CD14-positive monocyte (primary cell): ENCODE measurements at regions not wholly inside any gene's neighbourhood (a gene's known extent, or its start where the extent isn't known, plus 50 kb on each side); places are given as distances from the start of the nearest gene placed in this dataset.

Source experiments
- DNase-seq, 3 donors: peaks; one replicate each; pipeline ENCODE4 v3.0.0-alpha.2; 2011 to 2022
- H2AFZ ChIP-seq: 2 replicates; pipeline ENCODE4 v1.6.0; 2012; ENCODE audit warnings: mild to moderate bottlenecking, low read depth, low read length, inconsistent platforms; ENCODE audit not compliant: insufficient read depth, poor library complexity, severe bottlenecking
- H3K27ac ChIP-seq, 2 donors: 1 replicate in 1 of 2; 2 replicates in 1 of 2; pipeline ENCODE4 v1.5.1; 2012 to 2013; ENCODE audit warnings: low read length in 2 of 2, control low read depth in 1 of 2, inconsistent platforms in 1 of 2, low read depth in 1 of 2, mild to moderate bottlenecking in 1 of 2
- H3K27me3 ChIP-seq, 2 donors: one replicate each; pipeline versions ENCODE4 v1.6.0 to v1.6.1; 2011 to 2013; ENCODE audit warnings: low read length in 2 of 2; ENCODE audit not compliant: control insufficient read depth in 2 of 2, insufficient read depth in 2 of 2
- H3K36me3 ChIP-seq, 2 donors: replicated peaks in 1 of 2; 1 replicate in 1 of 2; 2 replicates in 1 of 2; pipeline versions ENCODE4 v1.5.1 to v1.6.1; 2012 to 2013; ENCODE audit warnings: low read length in 2 of 2, control low read depth in 1 of 2, inconsistent platforms in 1 of 2, mild to moderate bottlenecking in 1 of 2; ENCODE audit not compliant: insufficient read depth in 2 of 2, control insufficient read depth in 1 of 2
- H3K4me1 ChIP-seq, 2 donors: 1 replicate in 1 of 2; 2 replicates in 1 of 2; pipeline versions ENCODE4 v1.5.1 to v1.6.1; 2012 to 2013; ENCODE audit warnings: low read length in 2 of 2, control low read depth in 1 of 2, inconsistent platforms in 1 of 2, mild to moderate bottlenecking in 1 of 2, moderate library complexity in 1 of 2; ENCODE audit not compliant: insufficient read depth in 2 of 2, control insufficient read depth in 1 of 2
- H3K4me2 ChIP-seq: replicated peaks from 2 replicates; pipeline ENCODE3; 2012; ENCODE audit warnings: low read length, moderate library complexity, mild to moderate bottlenecking; ENCODE audit not compliant: poor library complexity, severe bottlenecking; ENCODE audit errors: extremely low read depth
- H3K4me3 ChIP-seq, 3 experiments: fragments of 200-600 bp in 1 of 3; sonication (generic) in 1 of 3; replicated peaks in 1 of 3; 1 replicate in 2 of 3; 2 replicates in 1 of 3; pipeline ENCODE4 v1.5.1; 2011 to 2013; ENCODE audit warnings: low read length in 3 of 3, mild to moderate bottlenecking in 3 of 3, control low read depth in 2 of 3, low read depth in 2 of 3, inconsistent platforms in 1 of 3, moderate library complexity in 1 of 3
- H3K79me2 ChIP-seq: 2 replicates; pipeline ENCODE4 v1.6.0; 2012; ENCODE audit warnings: mild to moderate bottlenecking, control low read depth, inconsistent platforms, low read length, moderate library complexity; ENCODE audit not compliant: insufficient read depth
- H3K9ac ChIP-seq: 2 replicates; pipeline ENCODE4 v1.6.0; 2017; ENCODE audit warnings: low read length, mild to moderate bottlenecking; ENCODE audit not compliant: insufficient read depth, poor library complexity, severe bottlenecking
- H3K9me3 ChIP-seq, 2 donors: replicated peaks in 1 of 2; 1 replicate in 1 of 2; 2 replicates in 1 of 2; pipeline versions ENCODE4 v1.5.1 to v1.6.1; 2012 to 2013; ENCODE audit warnings: low read length in 2 of 2, control low read depth in 1 of 2; ENCODE audit not compliant: control insufficient read depth in 1 of 2, insufficient read depth in 1 of 2
- H4K20me1 ChIP-seq: 2 replicates; pipeline ENCODE4 v1.6.0; 2012; ENCODE audit warnings: mild to moderate bottlenecking, low read length, control low read depth, moderate library complexity; ENCODE audit not compliant: insufficient read depth
- H3K27ac Mint-ChIP-seq, 7 donors: one replicate each; pipeline ENCODE4 v1.8.0; 2020; ENCODE audit warnings: mild to moderate bottlenecking in 7 of 7, mixed read lengths in 7 of 7, moderate library complexity in 6 of 7, inconsistent platforms in 2 of 7
- H3K27me3 Mint-ChIP-seq, 3 donors: one replicate each; pipeline ENCODE4 v1.8.0; 2021 to 2022; ENCODE audit warnings: low read depth in 3 of 3, mild to moderate bottlenecking in 3 of 3, mixed read lengths in 3 of 3, moderate library complexity in 3 of 3, inconsistent platforms in 1 of 3
- H3K36me3 Mint-ChIP-seq, 2 donors: one replicate each; pipeline ENCODE4 v1.8.0; 2020; ENCODE audit warnings: mixed read lengths in 2 of 2, inconsistent platforms in 1 of 2, mild to moderate bottlenecking in 1 of 2
- H3K4me1 Mint-ChIP-seq: one replicate; pipeline ENCODE4 v1.8.0; 2020; ENCODE audit warnings: mild to moderate bottlenecking, mixed read lengths
- H3K4me3 Mint-ChIP-seq, 2 donors: one replicate each; pipeline ENCODE4 v1.8.0; 2020; ENCODE audit warnings: mild to moderate bottlenecking in 2 of 2, mixed read lengths in 2 of 2, moderate library complexity in 1 of 2
- H3K9me3 Mint-ChIP-seq, 7 donors: one replicate each; pipeline ENCODE4 v1.8.0; 2020 to 2022; ENCODE audit warnings: mixed read lengths in 7 of 7, mild to moderate bottlenecking in 6 of 7, moderate library complexity in 6 of 7, inconsistent platforms in 2 of 7
- WGBS: methylation state at CpG from one replicate; pipeline ENCODE4 v1.1.5; 2013; ENCODE audit warnings: missing lambda C conversion rate; ENCODE audit not compliant: insufficient coverage; 5-methylcytosine and 5-hydroxymethylcytosine counted together
- intact Hi-C, 2 donors: fragments of 100-400 bp; cut with micrococcal nuclease; formaldehyde crosslinking; loops; one replicate each; pipeline versions ENCODE4 v1.15.0 to v1.15.1; 2023
- TF ChIP-seq, protein P1 (sequence below): fragments of 200-600 bp; IDR thresholded peaks from one replicate; pipeline ENCODE4 v1.8.0; 2022; ENCODE audit warnings: antibody characterized with exemption, mild to moderate bottlenecking

DNA sequence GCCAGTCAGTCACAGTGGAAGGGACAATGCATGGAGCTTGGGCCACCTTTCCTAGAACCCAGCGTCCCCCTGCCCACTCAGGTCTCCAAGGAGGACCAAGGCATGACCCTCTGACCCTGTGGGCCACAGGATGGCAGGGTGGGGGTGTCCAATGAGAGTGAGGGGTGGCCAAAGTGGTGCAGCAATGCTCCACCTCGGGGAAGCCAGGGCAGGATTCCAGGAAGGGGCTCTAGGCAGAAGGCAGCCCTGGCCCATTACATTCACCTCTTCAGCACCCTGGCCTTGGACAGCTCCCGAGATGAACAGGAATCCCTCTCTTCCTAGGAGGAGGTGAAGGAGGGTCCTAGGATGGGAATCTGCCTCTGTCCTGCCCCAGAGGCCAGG is 597.5 kb downstream of the BRD1 start:
- Histone ChIP-seq H4K20me1 (no peaks in the 10 kb centered on the region), H3K9ac (no peak overlapping the region), H2AFZ (no peak overlapping the region), H3K9me3 (no peaks in the 10 kb centered on the region), H3K4me2 (no peak overlapping the region), H3K4me1 (no peaks in the 10 kb centered on the region), H3K27me3 (no peaks in the 10 kb centered on the region), H3K36me3 (no peaks in the 10 kb centered on the region), H3K79me2 (no peaks in the 10 kb centered on the region), H3K4me3 (no peak overlapping the region), H3K27ac (no peak overlapping the region)
- H3K9me3 Mint-ChIP-seq, result peaks cover 0 to 4% (median 0%) of the 10 kb centered on the region in 7 donors
- H3K27me3 Mint-ChIP-seq, result peaks cover 0 to 4% (median 2%) of the 10 kb centered on the region in 3 donors
- no peak overlapping the region for H3K4me3 Mint-ChIP-seq
- H3K36me3 Mint-ChIP-seq, result no peaks in the 10 kb centered on the region
- no peaks in the 10 kb centered on the region for H3K4me1 Mint-ChIP-seq
- H3K27ac Mint-ChIP-seq, result no peak overlapping the region
- WGBS, result 80% methylated on average over 1 of the region's 3 CpGs
- DNase-seq, result no peak
- intact Hi-C loops, result no loop called here
- TF ChIP-seq, protein P1, sequence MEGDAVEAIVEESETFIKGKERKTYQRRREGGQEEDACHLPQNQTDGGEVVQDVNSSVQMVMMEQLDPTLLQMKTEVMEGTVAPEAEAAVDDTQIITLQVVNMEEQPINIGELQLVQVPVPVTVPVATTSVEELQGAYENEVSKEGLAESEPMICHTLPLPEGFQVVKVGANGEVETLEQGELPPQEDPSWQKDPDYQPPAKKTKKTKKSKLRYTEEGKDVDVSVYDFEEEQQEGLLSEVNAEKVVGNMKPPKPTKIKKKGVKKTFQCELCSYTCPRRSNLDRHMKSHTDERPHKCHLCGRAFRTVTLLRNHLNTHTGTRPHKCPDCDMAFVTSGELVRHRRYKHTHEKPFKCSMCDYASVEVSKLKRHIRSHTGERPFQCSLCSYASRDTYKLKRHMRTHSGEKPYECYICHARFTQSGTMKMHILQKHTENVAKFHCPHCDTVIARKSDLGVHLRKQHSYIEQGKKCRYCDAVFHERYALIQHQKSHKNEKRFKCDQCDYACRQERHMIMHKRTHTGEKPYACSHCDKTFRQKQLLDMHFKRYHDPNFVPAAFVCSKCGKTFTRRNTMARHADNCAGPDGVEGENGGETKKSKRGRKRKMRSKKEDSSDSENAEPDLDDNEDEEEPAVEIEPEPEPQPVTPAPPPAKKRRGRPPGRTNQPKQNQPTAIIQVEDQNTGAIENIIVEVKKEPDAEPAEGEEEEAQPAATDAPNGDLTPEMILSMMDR, result no peak

DNA sequence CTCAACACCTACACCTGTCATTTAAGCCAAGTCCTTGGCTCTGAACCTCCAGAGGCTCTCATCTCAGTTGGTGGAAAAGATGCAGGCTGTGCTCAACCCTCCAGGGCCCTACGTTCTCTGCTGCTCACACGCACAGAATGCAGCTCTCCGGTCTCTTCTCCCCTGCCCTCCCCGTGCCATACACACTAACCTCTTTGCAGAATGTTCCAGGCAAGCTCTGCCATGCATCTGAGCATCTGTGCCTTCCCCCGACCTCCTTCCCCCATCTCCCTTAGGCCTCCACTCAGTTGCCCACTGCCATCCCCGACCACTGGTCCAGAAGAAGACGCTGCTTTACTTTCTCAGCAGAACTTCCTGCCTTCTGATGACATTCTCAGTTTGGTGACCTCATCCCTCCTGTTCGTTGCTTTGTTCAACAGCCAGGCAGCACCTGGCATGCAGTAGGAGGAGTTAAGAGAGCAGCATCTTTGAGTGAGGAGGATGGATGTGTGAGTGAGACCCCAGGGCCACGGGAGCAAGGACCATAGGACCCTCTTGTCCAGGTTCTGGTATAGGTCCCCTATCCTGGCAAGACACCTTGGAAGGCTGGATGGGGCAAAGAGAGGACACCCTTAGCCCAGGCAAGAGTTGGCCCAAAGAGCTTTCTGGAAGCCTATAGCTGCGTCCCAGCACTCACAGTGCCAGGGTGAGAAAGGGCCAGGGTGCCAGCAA is 598.0 kb downstream of the BRD1 start:
- no peaks in the 10 kb centered on the region for H3K4me1 Mint-ChIP-seq
- 68% methylated on average over 10 of the region's 10 CpGs for WGBS
- intact Hi-C loops, result no loop called here
- TF ChIP-seq, protein P1, result no peak
- H3K27ac ChIP-seq, result no peak overlapping the region
- no peak overlapping the region for H3K4me2 ChIP-seq
- H3K27me3 ChIP-seq, result no peaks in the 10 kb centered on the region
- no peak overlapping the region for H3K4me3 ChIP-seq
- H3K27ac Mint-ChIP-seq, result no peak overlapping the region
- H3K9ac ChIP-seq, result no peak overlapping the region
- H3K36me3 Mint-ChIP-seq, result no peaks in the 10 kb centered on the region
- H4K20me1 ChIP-seq, result no peaks in the 10 kb centered on the region
- peaks cover 0 to 4% (median 2%) of the 10 kb centered on the region in 3 donors for H3K27me3 Mint-ChIP-seq
- H3K36me3 ChIP-seq, result no peaks in the 10 kb centered on the region
- no peaks in the 10 kb centered on the region for H3K9me3 ChIP-seq
- H3K4me3 Mint-ChIP-seq, result no peak overlapping the region
- H3K79me2 ChIP-seq, result no peaks in the 10 kb centered on the region
- peaks cover 0 to 4% (median 0%) of the 10 kb centered on the region in 7 donors for H3K9me3 Mint-ChIP-seq
- no peak for DNase-seq
- no peak overlapping the region for H2AFZ ChIP-seq
- H3K4me1 ChIP-seq, result no peaks in the 10 kb centered on the region
